Neural progenitor cell (in vitro differentiated cells): ENCODE measurements at regions not wholly inside any gene's neighbourhood (a gene's known extent, or its start where the extent isn't known, plus 50 kb on each side); places are given as distances from the start of the nearest gene placed in this dataset.

Source experiments
- DNase-seq: peaks from one replicate; pipeline ENCODE4 v3.0.0-alpha.2; 2016; ENCODE audit warnings: low spot score
- H2AFZ ChIP-seq: fragments of 200-600 bp; sonication (generic); replicated peaks from 2 replicates; pipeline ENCODE4 v1.6.1; 2016; ENCODE audit warnings: antibody characterized with exemption
- H3F3A ChIP-seq: fragments of 200-600 bp; sonication (generic); 2 replicates; pipeline ENCODE4 v1.6.1; 2016; ENCODE audit warnings: antibody characterized with exemption, low read depth
- H3K27ac ChIP-seq: fragments of 200-600 bp; sonication (generic); 2 replicates; pipeline ENCODE4 v1.5.1; 2016; ENCODE audit warnings: mild to moderate bottlenecking
- H3K27me3 ChIP-seq: fragments of 200-600 bp; sonication (generic); 2 replicates; pipeline ENCODE4 v1.6.1; 2016; ENCODE audit warnings: mild to moderate bottlenecking, moderate library complexity
- H3K36me3 ChIP-seq: fragments of 200-600 bp; sonication (generic); 2 replicates; pipeline ENCODE4 v1.5.1; 2016
- H3K4me1 ChIP-seq: fragments of 200-600 bp; sonication (generic); 2 replicates; pipeline ENCODE4 v1.6.1; 2016; ENCODE audit warnings: mixed run types
- H3K4me2 ChIP-seq: fragments of 200-600 bp; sonication (generic); 2 replicates; pipeline ENCODE4 v1.6.1; 2016
- H3K4me3 ChIP-seq: fragments of 200-600 bp; sonication (generic); 2 replicates; pipeline ENCODE4 v1.5.1; 2016
- H3K79me2 ChIP-seq: fragments of 200-600 bp; sonication (generic); 2 replicates; pipeline ENCODE4 v1.6.1; 2016; ENCODE audit warnings: low read depth
- H3K9ac ChIP-seq: fragments of 200-600 bp; sonication (generic); 2 replicates; pipeline ENCODE4 v1.6.1; 2016
- H3K9me3 ChIP-seq: fragments of 200-600 bp; sonication (generic); 2 replicates; pipeline ENCODE4 v1.5.1; 2016; ENCODE audit warnings: low read depth
- H4K20me1 ChIP-seq: fragments of 200-600 bp; sonication (generic); 2 replicates; pipeline ENCODE4 v1.6.1; 2016; ENCODE audit warnings: low read depth
- H3K27ac Mint-ChIP-seq: 3 replicates; pipeline ENCODE4 v1.8.0; 2021; ENCODE audit warnings: mixed read lengths
- H3K27me3 Mint-ChIP-seq: 2 replicates; pipeline ENCODE4 v1.8.0; 2022; ENCODE audit warnings: low read depth, mild to moderate bottlenecking, inconsistent platforms, moderate library complexity, mixed read lengths; ENCODE audit not compliant: insufficient read depth
- H3K36me3 Mint-ChIP-seq: 3 replicates; pipeline ENCODE4 v1.8.0; 2021; ENCODE audit warnings: mixed read lengths
- H3K4me1 Mint-ChIP-seq: 3 replicates; pipeline ENCODE4 v1.8.0; 2021; ENCODE audit warnings: mixed read lengths
- H3K4me3 Mint-ChIP-seq: 3 replicates; pipeline ENCODE4 v1.8.0; 2021; ENCODE audit warnings: mild to moderate bottlenecking, moderate library complexity, mixed read lengths
- H3K9me3 Mint-ChIP-seq: 3 replicates; pipeline ENCODE4 v1.8.0; 2020; ENCODE audit warnings: mixed read lengths
- EZH2 ChIP-seq: fragments of 200-600 bp; sonication (generic); IDR thresholded peaks from 2 replicates; pipeline ENCODE4 v1.6.1; 2017; ENCODE audit warnings: antibody characterized with exemption, mild to moderate bottlenecking, moderate library complexity
- EZH2phosphoT487 ChIP-seq: fragments of 200-600 bp; sonication (generic); IDR thresholded peaks from 2 replicates; pipeline ENCODE4 v1.6.1; 2017; ENCODE audit warnings: antibody characterized with exemption
- TF ChIP-seq, protein P1 (sequence below): fragments of 200-600 bp; sonication (generic); IDR thresholded peaks from 2 replicates; pipeline ENCODE4 v1.5.1; 2017; ENCODE audit warnings: antibody characterized with exemption, mild to moderate bottlenecking

GRCh38 chr12:30827101-30828066 lies 72.6 kb upstream of the CAPRIN2 start:
- Histone ChIP-seq H3F3A (peaks cover 18% of the 10 kb centered on the region), H3K9ac (no peak overlapping the region), H3K4me3 (no peak overlapping the region), H3K79me2 (no peaks in the 10 kb centered on the region), H2AFZ (no peak overlapping the region), H4K20me1 (no peaks in the 10 kb centered on the region), H3K36me3 (no peaks in the 10 kb centered on the region), H3K4me2 (no peak overlapping the region), H3K9me3 (no peaks in the 10 kb centered on the region), H3K4me1 (peaks cover 2% of the 10 kb centered on the region), H3K27ac (no peak overlapping the region), H3K27me3 (peaks cover 31% of the 10 kb centered on the region)
- peaks cover 15% of the 10 kb centered on the region for H3K27me3 Mint-ChIP-seq
- no peak overlapping the region for H3K27ac Mint-ChIP-seq
- H3K36me3 Mint-ChIP-seq, result no peaks in the 10 kb centered on the region
- no peaks in the 10 kb centered on the region for H3K9me3 Mint-ChIP-seq
- peaks cover 18% of the 10 kb centered on the region for H3K4me1 Mint-ChIP-seq
- TF ChIP-seq EZH2phosphoT487 (no peak), EZH2 (no peak)
- TF ChIP-seq, protein P1, sequence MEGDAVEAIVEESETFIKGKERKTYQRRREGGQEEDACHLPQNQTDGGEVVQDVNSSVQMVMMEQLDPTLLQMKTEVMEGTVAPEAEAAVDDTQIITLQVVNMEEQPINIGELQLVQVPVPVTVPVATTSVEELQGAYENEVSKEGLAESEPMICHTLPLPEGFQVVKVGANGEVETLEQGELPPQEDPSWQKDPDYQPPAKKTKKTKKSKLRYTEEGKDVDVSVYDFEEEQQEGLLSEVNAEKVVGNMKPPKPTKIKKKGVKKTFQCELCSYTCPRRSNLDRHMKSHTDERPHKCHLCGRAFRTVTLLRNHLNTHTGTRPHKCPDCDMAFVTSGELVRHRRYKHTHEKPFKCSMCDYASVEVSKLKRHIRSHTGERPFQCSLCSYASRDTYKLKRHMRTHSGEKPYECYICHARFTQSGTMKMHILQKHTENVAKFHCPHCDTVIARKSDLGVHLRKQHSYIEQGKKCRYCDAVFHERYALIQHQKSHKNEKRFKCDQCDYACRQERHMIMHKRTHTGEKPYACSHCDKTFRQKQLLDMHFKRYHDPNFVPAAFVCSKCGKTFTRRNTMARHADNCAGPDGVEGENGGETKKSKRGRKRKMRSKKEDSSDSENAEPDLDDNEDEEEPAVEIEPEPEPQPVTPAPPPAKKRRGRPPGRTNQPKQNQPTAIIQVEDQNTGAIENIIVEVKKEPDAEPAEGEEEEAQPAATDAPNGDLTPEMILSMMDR, result no peak
- DNase-seq, result no peak
- H3K4me3 Mint-ChIP-seq, result no peak overlapping the region

GRCh38 chr12:30826276-30826675 lies 71.5 kb upstream of the CAPRIN2 start:
- H3K36me3 Mint-ChIP-seq, result no peaks in the 10 kb centered on the region
- H3K4me3 Mint-ChIP-seq, result no peak overlapping the region
- Histone ChIP-seq H3K36me3 (no peaks in the 10 kb centered on the region), H3F3A (peaks cover 22% of the 10 kb centered on the region), H3K27ac (no peak overlapping the region), H3K27me3 (peaks cover 42% of the 10 kb centered on the region), H3K4me2 (no peak overlapping the region), H3K9me3 (no peaks in the 10 kb centered on the region), H4K20me1 (no peaks in the 10 kb centered on the region), H2AFZ (no peak overlapping the region), H3K4me3 (no peak overlapping the region), H3K9ac (no peak overlapping the region), H3K4me1 (peaks cover 10% of the 10 kb centered on the region), H3K79me2 (no peaks in the 10 kb centered on the region)
- DNase-seq, result no peak
- no peak overlapping the region for H3K27ac Mint-ChIP-seq
- peaks cover 11% of the 10 kb centered on the region for H3K27me3 Mint-ChIP-seq
- TF ChIP-seq EZH2phosphoT487 (no peak), EZH2 (no peak)
- TF ChIP-seq, protein P1, result no peak
- no peaks in the 10 kb centered on the region for H3K9me3 Mint-ChIP-seq
- peaks cover 24% of the 10 kb centered on the region for H3K4me1 Mint-ChIP-seq

GRCh38 chr12:30825341-30825740 lies 70.6 kb upstream of the CAPRIN2 start:
- Mint-ChIP-seq H3K4me3 (no peak overlapping the region), H3K27me3 (peaks cover 13% of the 10 kb centered on the region), H3K9me3 (no peaks in the 10 kb centered on the region), H3K4me1 (peaks cover 32% of the 10 kb centered on the region), H3K27ac (no peak overlapping the region), H3K36me3 (no peaks in the 10 kb centered on the region)
- Histone ChIP-seq H3K9me3 (no peaks in the 10 kb centered on the region), H3K36me3 (no peaks in the 10 kb centered on the region), H3K79me2 (no peaks in the 10 kb centered on the region), H3K27ac (no peak overlapping the region), H4K20me1 (no peaks in the 10 kb centered on the region), H3K9ac (no peak overlapping the region), H3K4me3 (no peak overlapping the region), H3K4me2 (no peak overlapping the region), H2AFZ (no peak overlapping the region), H3K4me1 (peaks cover 19% of the 10 kb centered on the region), H3K27me3 (peaks cover 42% of the 10 kb centered on the region), H3F3A (peaks cover 26% of the 10 kb centered on the region)
- TF ChIP-seq, protein P1, result no peak
- TF ChIP-seq EZH2 (no peak), EZH2phosphoT487 (no peak)
- no peak for DNase-seq
